GM20431 (cell line): ENCODE measurements at regions not wholly inside any gene's neighbourhood (a gene's known extent, or its start where the extent isn't known, plus 50 kb on each side); places are given as distances from the start of the nearest gene placed in this dataset.

Source experiments
- in situ Hi-C: fragments of 300-500 bp; cut with MseI, MboI; formaldehyde crosslinking; loops from one replicate; pipeline ENCODE4 v1.15.0; 2020; ENCODE audit warnings: low sequenced_read_pairs; ENCODE audit not compliant: unreplicated experiment

GRCh38 chr18:78892721-78893120, 86.9 kb upstream of the SALL3 start:
- in situ Hi-C loops: loop anchor here (25.0 kb wide), 1 partner anchor 345 kb away; no protein-coding TSS in a partner anchor

GRCh38 chr18:78893281-78894032, 86.2 kb upstream of the SALL3 start:
- in situ Hi-C loops: loop anchor here (25.0 kb wide), 1 partner anchor 344 kb away; no protein-coding TSS in a partner anchor

- in situ Hi-C loops: loop anchor here (25.0 kb wide), 1 partner anchor 343 kb away; no protein-coding TSS in a partner anchor
Measured at GRCh38 chr18:78894033-78894305, 85.6 kb upstream of the SALL3 start.

GRCh38 chr18:78895207-78896001, 84.2 kb upstream of the SALL3 start:
- in situ Hi-C loops: loop anchor here (25.0 kb wide), 1 partner anchor 342 kb away; no protein-coding TSS in a partner anchor

DNA sequence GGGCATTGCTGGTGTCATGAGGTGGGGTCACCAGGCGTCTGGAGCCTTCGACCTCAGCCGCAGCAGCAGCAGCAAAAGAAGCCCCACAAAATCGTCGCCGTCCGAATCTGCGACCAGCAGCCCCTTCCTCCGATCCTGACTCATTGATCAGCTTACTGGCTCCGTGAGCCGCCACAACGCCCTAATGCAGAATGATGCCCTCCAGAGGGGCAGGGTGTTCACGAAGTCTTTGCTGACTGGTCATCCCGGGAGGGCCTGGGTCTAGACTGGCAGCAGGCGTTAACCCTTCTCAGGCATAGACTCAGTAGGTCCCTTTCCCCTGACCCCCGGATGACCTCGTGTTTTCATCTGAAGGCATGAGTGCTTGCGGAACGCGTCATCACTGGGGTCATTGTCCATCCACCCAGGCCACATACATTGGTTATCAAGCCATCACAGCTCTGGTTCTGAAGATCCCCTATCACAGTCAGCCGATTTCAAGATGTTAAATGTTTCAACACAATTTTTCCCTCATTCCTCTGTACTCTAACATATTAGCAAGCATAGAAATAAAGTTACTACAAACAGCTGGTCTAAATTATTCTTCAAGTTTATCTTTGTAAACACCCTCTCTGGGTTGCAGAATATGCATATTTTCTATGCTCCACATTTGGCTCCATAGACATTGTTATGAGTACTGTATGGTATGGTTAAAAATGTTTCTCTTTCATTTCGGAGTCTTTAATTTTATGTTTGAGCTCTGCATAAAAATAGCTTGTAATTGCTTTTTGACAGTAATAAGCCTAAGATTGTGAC, 83.3 kb upstream of the SALL3 start:
- in situ Hi-C loops: loop anchor here (25.0 kb wide), 1 partner anchor 341 kb away; no protein-coding TSS in a partner anchor

DNA sequence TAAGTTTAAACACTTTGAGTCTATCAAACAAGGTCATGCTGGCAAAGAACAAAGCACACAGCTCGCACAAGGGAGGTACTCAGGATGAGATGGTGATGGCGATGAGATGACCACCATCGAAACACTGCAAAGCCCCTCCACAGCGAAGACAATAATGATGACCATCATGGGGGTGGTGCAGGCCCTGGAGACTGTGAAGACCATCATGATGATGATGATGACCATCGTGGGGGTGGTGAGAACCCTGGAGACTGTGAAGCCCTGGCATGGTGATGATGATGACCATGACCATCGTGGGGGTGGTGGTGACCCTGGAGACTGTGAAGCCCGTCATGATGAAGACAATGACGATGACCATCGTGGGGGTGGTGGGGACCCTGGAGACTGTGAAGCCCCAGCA, 81.6 kb upstream of the SALL3 start:
- in situ Hi-C loops: loop anchor here (25.0 kb wide), 1 partner anchor 339 kb away; no protein-coding TSS in a partner anchor

DNA sequence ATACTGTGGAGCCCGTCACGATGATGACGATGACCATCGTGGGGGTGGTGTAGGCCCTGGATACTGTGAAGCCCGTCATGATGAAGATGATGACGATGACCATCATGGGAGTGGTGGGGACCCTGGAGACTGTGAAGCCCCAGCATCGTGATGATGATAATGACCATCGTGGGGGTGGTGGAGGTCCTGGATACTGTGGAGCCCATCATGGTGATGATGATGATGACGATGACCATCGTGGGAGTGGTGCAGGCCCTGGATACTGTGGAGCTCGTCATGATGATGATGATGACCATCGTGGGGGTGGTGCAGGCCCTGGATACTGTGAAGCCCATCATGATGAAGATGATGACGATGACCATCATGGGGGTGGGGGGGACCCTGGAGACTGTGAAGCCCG, 81.0 kb upstream of the SALL3 start:
- in situ Hi-C loops: loop anchor here (25.0 kb wide), 1 partner anchor 339 kb away; no protein-coding TSS in a partner anchor

DNA sequence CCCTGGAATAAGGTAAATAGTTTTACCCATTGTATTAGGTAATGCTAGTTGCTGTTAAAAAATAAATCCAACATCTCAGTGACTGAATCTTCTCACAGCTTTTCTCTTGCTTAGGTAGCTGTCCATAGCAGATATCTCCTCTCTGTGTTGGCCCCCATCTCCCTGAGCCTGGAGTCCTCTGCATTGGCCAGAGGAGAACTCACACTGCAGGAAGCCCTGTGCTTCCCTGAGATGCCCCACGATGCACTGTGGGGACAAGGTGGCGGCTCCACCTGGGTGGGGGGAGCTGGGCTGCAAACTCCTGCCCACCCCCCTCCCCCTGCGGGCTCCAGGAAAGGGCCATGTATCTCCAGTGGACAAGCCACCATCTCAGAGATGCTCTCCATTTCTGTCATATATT, 80.4 kb upstream of the SALL3 start:
- in situ Hi-C loops: loop anchor here (25.0 kb wide), 1 partner anchor 338 kb away; no protein-coding TSS in a partner anchor

DNA sequence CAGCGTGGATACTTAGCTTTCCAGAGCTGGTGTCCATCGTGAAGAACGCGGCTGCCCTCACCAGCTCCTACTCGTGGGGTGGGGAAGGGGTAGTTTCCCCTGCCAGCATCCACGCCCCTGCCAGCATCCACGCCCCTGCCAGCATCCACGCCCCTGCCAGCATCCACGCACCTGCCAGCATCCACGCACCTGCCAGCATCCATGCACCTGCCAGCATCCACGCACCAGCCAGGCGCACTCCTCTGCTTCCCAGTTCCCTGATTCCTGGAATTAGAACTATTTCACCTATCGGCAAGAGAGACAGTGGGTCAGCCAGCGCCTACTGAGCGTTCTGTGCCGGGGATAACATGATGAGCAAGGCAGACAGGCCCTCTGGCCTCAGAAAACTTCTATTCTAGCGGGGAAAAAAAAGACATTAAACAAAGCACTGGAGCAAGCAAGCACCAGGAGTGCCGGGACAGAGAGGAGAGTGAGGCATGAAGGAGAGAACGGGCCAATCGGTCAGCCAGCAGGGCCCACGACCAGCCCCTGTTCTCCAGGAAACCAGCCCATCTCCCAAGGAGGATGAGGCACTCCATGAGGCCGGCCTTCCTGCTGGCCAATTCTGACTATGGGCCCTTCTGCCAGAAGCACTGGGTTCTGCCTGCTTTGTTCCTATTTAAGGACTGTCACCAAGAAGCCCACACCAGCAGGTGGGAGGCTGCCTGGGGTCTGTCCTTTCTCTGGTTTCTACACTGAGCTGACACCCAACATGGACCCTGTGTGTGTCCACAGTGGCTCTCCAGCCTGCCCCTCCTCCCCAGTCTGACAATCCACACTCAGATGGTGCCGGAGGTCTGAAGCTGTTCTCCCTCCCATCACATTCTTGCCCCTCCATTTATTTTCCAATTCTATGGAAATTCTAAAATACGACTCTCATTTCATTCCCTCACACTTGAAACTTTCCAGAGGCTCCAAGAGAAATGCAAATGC, 78.4 kb upstream of the SALL3 start:
- in situ Hi-C loops: no loop called here

GRCh38 chr18:78901923-78902794, 77.5 kb upstream of the SALL3 start:
- in situ Hi-C loops: no loop called here

GRCh38 chr18:78902795-78903435, 76.7 kb upstream of the SALL3 start:
- in situ Hi-C loops: no loop called here

GRCh38 chr18:78903436-78904178, 76.0 kb upstream of the SALL3 start:
- in situ Hi-C loops: no loop called here

- in situ Hi-C loops: no loop called here
Measured at GRCh38 chr18:78904179-78904531, 75.5 kb upstream of the SALL3 start.

DNA sequence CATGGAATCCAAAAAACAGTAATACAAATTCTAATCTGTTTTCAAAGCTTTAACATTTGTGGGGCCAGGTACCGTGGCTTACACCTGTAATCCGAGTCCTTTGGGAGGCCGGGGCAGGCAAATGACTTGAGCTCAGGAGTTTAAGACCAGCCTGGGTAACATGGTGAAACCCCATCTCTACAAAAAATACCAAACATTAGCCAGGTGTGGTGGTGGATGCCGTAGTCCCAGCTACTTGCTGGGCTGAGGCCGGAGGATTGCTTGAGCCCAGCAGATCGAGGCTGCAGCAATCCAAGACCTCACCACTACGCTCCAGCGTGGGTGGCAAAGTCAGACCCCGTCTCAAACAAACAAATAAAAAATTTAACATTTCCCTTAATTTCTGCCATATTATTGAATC, 74.3 kb upstream of the SALL3 start:
- in situ Hi-C loops: no loop called here

GRCh38 chr18:78906066-78906465, 73.6 kb upstream of the SALL3 start:
- in situ Hi-C loops: no loop called here

- in situ Hi-C loops: no loop called here
Measured at GRCh38 chr18:78908462-78909260, 71.0 kb upstream of the SALL3 start.
